SKM-1 treated with dmso at 0.1 percent for 144 hours (cell line): ENCODE measurements at regions not wholly inside any gene's neighbourhood (a gene's known extent, or its start where the extent isn't known, plus 50 kb on each side); places are given as distances from the start of the nearest gene placed in this dataset.
"Not testable (repeated sequence)": the region's sequence is repeated elsewhere in the genome, so short reads cannot be mapped to it uniquely, and the experiment has no call there.

Source experiments
- DNase-seq: peaks from one replicate; lab custom pipeline; 2025; ENCODE audit not compliant: unreplicated experiment; lab: John Stamatoyannopoulos, UW

- no peak for DNase-seq
Measured at GRCh38 chr7:91355695-91356435, 91.6 kb downstream of the FZD1 start.

GRCh38 chr7:91356915-91357314 is 92.7 kb downstream of the FZD1 start:
- DNase-seq: no peak

GRCh38 chr7:91357379-91357778 is 93.1 kb downstream of the FZD1 start:
- no peak for DNase-seq

GRCh38 chr7:91357901-91358300 is 93.7 kb downstream of the FZD1 start:
- no peak for DNase-seq

GRCh38 chr7:91358303-91358702 is 94.1 kb downstream of the FZD1 start:
- DNase-seq: no peak

- DNase-seq: not testable (repeated sequence)
Measured at GRCh38 chr7:91365097-91365496, 100.9 kb downstream of the FZD1 start.

GRCh38 chr7:91366091-91366490 is 101.9 kb downstream of the FZD1 start:
- DNase-seq: no peak

GRCh38 chr7:91367812-91368578 is 103.8 kb downstream of the FZD1 start:
- DNase-seq: no peak

GRCh38 chr7:91372323-91372722 is 108.1 kb downstream of the FZD1 start:
- DNase-seq: no peak

- no peak for DNase-seq
Measured at GRCh38 chr7:91373111-91373800, 109.0 kb downstream of the FZD1 start.

- DNase-seq: no peak
Measured at GRCh38 chr7:91374321-91374989, 110.2 kb downstream of the FZD1 start.

GRCh38 chr7:91375378-91375777 is 111.1 kb downstream of the FZD1 start:
- DNase-seq: no peak

- DNase-seq: no peak
Measured at GRCh38 chr7:91378131-91378530, 113.9 kb downstream of the FZD1 start.

GRCh38 chr7:91379236-91379635 is 115.0 kb downstream of the FZD1 start:
- DNase-seq: no peak

GRCh38 chr7:91379991-91380390 is 115.8 kb downstream of the FZD1 start:
- no peak for DNase-seq

GRCh38 chr7:91383053-91383904 is 119.0 kb downstream of the FZD1 start:
- no peak for DNase-seq

GRCh38 chr7:91383905-91384274 is 119.7 kb downstream of the FZD1 start:
- no peak for DNase-seq

- DNase-seq: not testable (repeated sequence)
Measured at GRCh38 chr7:91394757-91395156, 130.5 kb downstream of the FZD1 start.

- DNase-seq: not testable (repeated sequence)
Measured at GRCh38 chr7:91395313-91395712, 131.1 kb downstream of the FZD1 start.

- no peak for DNase-seq
Measured at GRCh38 chr7:91397096-91397495, 132.9 kb downstream of the FZD1 start.
